Gastrocnemius medialis (tissue), 4 donors: ENCODE measurements at regions not wholly inside any gene's neighbourhood (a gene's known extent, or its start where the extent isn't known, plus 50 kb on each side); places are given as distances from the start of the nearest gene placed in this dataset.

Experiments
- POLR2A ChIP-seq, 2 donors: fragments of 450-650 bp; IDR thresholded peaks; one replicate each; pipeline ENCODE4 v1.6.1; 2017; ENCODE audit warnings: antibody characterized with exemption in 2 of 2, mild to moderate bottlenecking in 2 of 2, moderate library complexity in 2 of 2
- TF ChIP-seq, protein P1 (sequence below), 5 experiments: fragments of 450-650 bp in 3 of 5; fragments of 200-600 bp in 2 of 5; sonication (generic) in 2 of 5; IDR thresholded peaks in 4 of 5; conservative IDR thresholded peaks in 1 of 5; 1 replicate in 4 of 5; 2 replicates in 1 of 5; pipeline ENCODE4 v1.5.1; 2016 to 2019; ENCODE audit warnings: antibody characterized with exemption in 5 of 5, mild to moderate bottlenecking in 3 of 5, moderate library complexity in 3 of 5

DNA sequence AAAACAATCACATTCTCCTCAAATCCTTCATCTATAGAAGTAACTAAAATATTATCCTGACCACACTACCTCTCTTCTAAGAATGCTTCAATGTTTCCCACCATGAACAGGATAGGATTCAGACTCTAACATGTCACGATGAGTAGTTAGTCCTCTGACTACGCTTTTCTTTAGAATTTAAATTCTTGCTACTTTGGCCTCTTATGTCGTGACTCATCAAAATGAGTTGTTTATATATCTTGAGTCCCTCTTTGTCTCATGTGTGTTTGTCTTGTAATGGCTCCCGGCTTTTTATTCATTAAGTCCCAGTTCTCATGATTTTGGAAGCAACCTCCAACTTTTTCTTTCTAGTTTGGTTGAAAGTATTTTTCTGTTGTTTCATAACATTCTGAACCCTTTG lies 1289.2 kb downstream of the DSC3 start:
- TF ChIP-seq, protein P1, sequence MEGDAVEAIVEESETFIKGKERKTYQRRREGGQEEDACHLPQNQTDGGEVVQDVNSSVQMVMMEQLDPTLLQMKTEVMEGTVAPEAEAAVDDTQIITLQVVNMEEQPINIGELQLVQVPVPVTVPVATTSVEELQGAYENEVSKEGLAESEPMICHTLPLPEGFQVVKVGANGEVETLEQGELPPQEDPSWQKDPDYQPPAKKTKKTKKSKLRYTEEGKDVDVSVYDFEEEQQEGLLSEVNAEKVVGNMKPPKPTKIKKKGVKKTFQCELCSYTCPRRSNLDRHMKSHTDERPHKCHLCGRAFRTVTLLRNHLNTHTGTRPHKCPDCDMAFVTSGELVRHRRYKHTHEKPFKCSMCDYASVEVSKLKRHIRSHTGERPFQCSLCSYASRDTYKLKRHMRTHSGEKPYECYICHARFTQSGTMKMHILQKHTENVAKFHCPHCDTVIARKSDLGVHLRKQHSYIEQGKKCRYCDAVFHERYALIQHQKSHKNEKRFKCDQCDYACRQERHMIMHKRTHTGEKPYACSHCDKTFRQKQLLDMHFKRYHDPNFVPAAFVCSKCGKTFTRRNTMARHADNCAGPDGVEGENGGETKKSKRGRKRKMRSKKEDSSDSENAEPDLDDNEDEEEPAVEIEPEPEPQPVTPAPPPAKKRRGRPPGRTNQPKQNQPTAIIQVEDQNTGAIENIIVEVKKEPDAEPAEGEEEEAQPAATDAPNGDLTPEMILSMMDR (IDR thresholded peaks at IDR 0.05 in 4 of 5, conservative IDR thresholded peaks at IDR 0.05 in 1 of 5), result no peak
- no peak for TF ChIP-seq POLR2A (IDR thresholded peaks at IDR 0.05)
